AG04450 (cell line): ENCODE measurements at regions not wholly inside any gene's neighbourhood (a gene's known extent, or its start where the extent isn't known, plus 50 kb on each side); places are given as distances from the start of the nearest gene placed in this dataset.

ENCODE experiments used
- CTCF ChIA-PET: fragments of 300-600, 350-600 bp; formaldehyde crosslinking; extraction: SDS; loops from one replicate; lab custom pipeline; 2022; ENCODE audit warnings: antibody characterized with exemption, inconsistent platforms; lab: Charles Lee
- POLR2A ChIA-PET: fragments of 350-600 bp; formaldehyde crosslinking; extraction: SDS; loops from one replicate; lab custom pipeline; 2021; ENCODE audit warnings: antibody characterized with exemption, inconsistent platforms; lab: Yijun Ruan, JAX
- DNase-seq: peaks from one replicate; pipeline ENCODE4 v3.0.0-alpha.2; 2011; ENCODE audit warnings: low read depth, low spot score
- H3K27ac ChIP-seq: one replicate; pipeline ENCODE4 v1.5.1; 2012; ENCODE audit warnings: low read depth, low read length, control low read depth
- H3K27me3 ChIP-seq: one replicate; pipeline ENCODE4 v1.6.0; 2012; ENCODE audit warnings: low read length; ENCODE audit not compliant: control insufficient read depth, insufficient read depth
- H3K4me3 ChIP-seq: 2 replicates; pipeline ENCODE4 v1.5.1; 2011; ENCODE audit warnings: mild to moderate bottlenecking, low read depth, low read length, control low read depth
- H3K9me3 ChIP-seq: 2 replicates; pipeline ENCODE4 v1.5.1; 2012; ENCODE audit warnings: low read length; ENCODE audit not compliant: control insufficient read depth, insufficient read depth
- CTCF ChIP-seq: IDR thresholded peaks from 2 replicates; pipeline ENCODE4 v1.5.1; 2011; ENCODE audit warnings: low read depth, low read length, control low read depth, inconsistent platforms

GRCh38 chr2:7962161-7962560, 719.7 kb upstream of the ID2 start:
- H3K27me3 ChIP-seq: peaks cover 13% of the 10 kb centered on the region
- no peak overlapping the region for H3K4me3 ChIP-seq
- DNase-seq: no peak
- no peaks in the 10 kb centered on the region for H3K9me3 ChIP-seq
- no peak overlapping the region for H3K27ac ChIP-seq
- ChIA-PET POLR2A (no interaction called here), CTCF (no interaction called here)
- no peak for TF ChIP-seq CTCF

GRCh38 chr2:7963787-7964186, 718.1 kb upstream of the ID2 start:
- POLR2A ChIA-PET: no interaction called here
- DNase-seq: no peak

GRCh38 chr2:7966032-7966431, 715.8 kb upstream of the ID2 start:
- ChIA-PET POLR2A (no interaction called here), CTCF (no interaction called here)
- no peak overlapping the region for H3K27ac ChIP-seq
- H3K27me3 ChIP-seq: peaks cover 13% of the 10 kb centered on the region
- TF ChIP-seq CTCF: no peak
- H3K4me3 ChIP-seq: no peak overlapping the region
- no peaks in the 10 kb centered on the region; the same call in 1 of the 2 replicates for H3K9me3 ChIP-seq
- DNase-seq: no peak

More at GRCh38 chr2:7963787-7964186, 718.1 kb upstream of the ID2 start:
- CTCF ChIA-PET: no interaction called here
- H3K4me3 ChIP-seq: no peak overlapping the region
- H3K27me3 ChIP-seq: peaks cover 13% of the 10 kb centered on the region
- no peak for TF ChIP-seq CTCF
- no peaks in the 10 kb centered on the region for H3K9me3 ChIP-seq
- no peak overlapping the region for H3K27ac ChIP-seq

- Histone ChIP-seq H3K9me3 (no peaks in the 10 kb centered on the region; the same call in 1 of the 2 replicates), H3K4me3 (no peak overlapping the region), H3K27ac (no peak overlapping the region), H3K27me3 (peaks cover 13% of the 10 kb centered on the region)
- DNase-seq: no peak
- CTCF ChIA-PET: no interaction called here
- POLR2A ChIA-PET: no interaction called here
- no peak for TF ChIP-seq CTCF
These were observed 714.0 kb upstream of the ID2 start for GRCh38 chr2:7967707-7968405.

GRCh38 chr2:7969756-7970515, 711.9 kb upstream of the ID2 start:
- ChIA-PET CTCF (no interaction called here), POLR2A (no interaction called here)
- Histone ChIP-seq H3K27me3 (peaks cover 8% of the 10 kb centered on the region), H3K9me3 (no peaks in the 10 kb centered on the region; the same call in 1 of the 2 replicates), H3K27ac (no peak overlapping the region), H3K4me3 (no peak overlapping the region)
- DNase-seq: no peak
- TF ChIP-seq CTCF: no peak
